ENCODE measurements at regions not wholly inside any gene's neighbourhood (a gene's known extent, or its start where the extent isn't known, plus 50 kb on each side); places are given as distances from the start of the nearest gene placed in this dataset.

GRCh38 chr7:145633513-145633912 lies 483.1 kb upstream of the CNTNAP2 start:
- Histone ChIP-seq H3K4me1 (no peaks in the 10 kb centered on the region), H3K27ac (no peak overlapping the region), H3K4me3 (no peak overlapping the region), H3K27me3 (replicated peaks in 1 of 7) (no peaks in the 10 kb centered on the region), H3K36me3 (no peaks in the 10 kb centered on the region), H3K9me3 (peaks cover 0 to 9% (median 1%) of the 10 kb centered on the region in 8 donors)
- WGBS, 5 donors = 29 to 94% (median 63%) methylated on average over 2 of the region's 2 CpGs
- TF ChIP-seq POLR2AphosphoS5 (IDR thresholded peaks at IDR 0.05) (no peak), POLR2A (IDR thresholded peaks at IDR 0.05) (no peak)
- TF ChIP-seq, protein P1, sequence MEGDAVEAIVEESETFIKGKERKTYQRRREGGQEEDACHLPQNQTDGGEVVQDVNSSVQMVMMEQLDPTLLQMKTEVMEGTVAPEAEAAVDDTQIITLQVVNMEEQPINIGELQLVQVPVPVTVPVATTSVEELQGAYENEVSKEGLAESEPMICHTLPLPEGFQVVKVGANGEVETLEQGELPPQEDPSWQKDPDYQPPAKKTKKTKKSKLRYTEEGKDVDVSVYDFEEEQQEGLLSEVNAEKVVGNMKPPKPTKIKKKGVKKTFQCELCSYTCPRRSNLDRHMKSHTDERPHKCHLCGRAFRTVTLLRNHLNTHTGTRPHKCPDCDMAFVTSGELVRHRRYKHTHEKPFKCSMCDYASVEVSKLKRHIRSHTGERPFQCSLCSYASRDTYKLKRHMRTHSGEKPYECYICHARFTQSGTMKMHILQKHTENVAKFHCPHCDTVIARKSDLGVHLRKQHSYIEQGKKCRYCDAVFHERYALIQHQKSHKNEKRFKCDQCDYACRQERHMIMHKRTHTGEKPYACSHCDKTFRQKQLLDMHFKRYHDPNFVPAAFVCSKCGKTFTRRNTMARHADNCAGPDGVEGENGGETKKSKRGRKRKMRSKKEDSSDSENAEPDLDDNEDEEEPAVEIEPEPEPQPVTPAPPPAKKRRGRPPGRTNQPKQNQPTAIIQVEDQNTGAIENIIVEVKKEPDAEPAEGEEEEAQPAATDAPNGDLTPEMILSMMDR (IDR thresholded peaks at IDR 0.05 in 8 of 11, conservative IDR thresholded peaks at IDR 0.05 in 3 of 11) = no peak
- DNase-seq = no peak
- intact Hi-C loops (cut with DNase I; ENCODE audit: low total_unique reads) = no loop called here

DNA sequence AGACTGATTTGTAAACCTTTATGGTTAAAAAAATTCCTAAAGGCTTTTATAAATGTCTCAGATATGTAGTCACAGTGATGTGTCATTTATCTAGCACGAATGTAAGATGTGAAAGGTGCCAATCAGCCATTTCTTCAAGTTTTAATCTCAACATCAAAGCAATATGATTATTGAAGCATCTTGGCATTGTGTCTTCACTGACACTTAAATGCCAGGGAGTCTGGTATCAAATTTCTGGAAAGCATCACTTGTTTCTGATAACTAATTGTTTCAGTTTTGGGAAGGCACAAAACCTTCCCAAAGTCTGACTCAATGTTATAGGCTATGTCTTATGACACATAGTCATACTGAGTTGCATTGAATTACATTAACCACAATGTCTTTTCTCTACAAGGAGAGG lies 492.0 kb upstream of the CNTNAP2 start:
- Histone ChIP-seq H3K27ac (no peak overlapping the region), H3K9me3 (peaks cover 0 to 3% (median 0%) of the 10 kb centered on the region in 8 donors), H3K4me3 (no peak overlapping the region), H3K36me3 (no peaks in the 10 kb centered on the region), H3K27me3 (replicated peaks in 1 of 7) (no peaks in the 10 kb centered on the region), H3K4me1 (no peaks in the 10 kb centered on the region)
- intact Hi-C loops (cut with DNase I; ENCODE audit: low total_unique reads) = no loop called here
- 55 to 88% (median 80%) methylated on average over 1 of the region's 1 CpG for WGBS, 5 donors
- TF ChIP-seq POLR2A (IDR thresholded peaks at IDR 0.05) (no peak), POLR2AphosphoS5 (IDR thresholded peaks at IDR 0.05) (no peak)
- TF ChIP-seq, protein P1 (IDR thresholded peaks at IDR 0.05 in 8 of 11, conservative IDR thresholded peaks at IDR 0.05 in 3 of 11) = no peak
- no peak for DNase-seq

DNA sequence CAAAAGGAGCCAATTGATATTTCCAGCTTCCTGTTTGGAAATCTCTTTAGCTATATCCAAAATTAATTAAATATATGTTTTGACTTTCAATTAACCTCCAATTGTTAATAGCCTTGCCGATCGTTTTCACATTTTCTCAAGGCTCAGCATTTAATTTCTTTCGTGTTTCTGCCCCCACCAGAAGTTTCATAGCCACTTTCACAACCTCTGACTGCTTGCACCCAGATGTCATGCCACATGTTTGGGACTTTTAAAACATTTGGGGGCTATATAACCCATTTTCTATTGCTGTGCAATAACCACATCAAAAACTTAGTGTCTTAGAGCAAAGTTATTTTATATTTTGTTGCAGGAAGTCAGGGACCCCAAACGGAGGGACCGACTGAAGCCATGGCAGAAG lies 510.6 kb upstream of the CNTNAP2 start:
- intact Hi-C loops (cut with DNase I; ENCODE audit: low total_unique reads) = no loop called here
- DNase-seq = no peak
- no peaks in the 10 kb centered on the region for H3K36me3 ChIP-seq
- no peak for TF ChIP-seq POLR2AphosphoS5 (IDR thresholded peaks at IDR 0.05)
- no peak for TF ChIP-seq POLR2A (IDR thresholded peaks at IDR 0.05)
- TF ChIP-seq, protein P1 (IDR thresholded peaks at IDR 0.05 in 8 of 11, conservative IDR thresholded peaks at IDR 0.05 in 3 of 11) = no peak
- no peaks in the 10 kb centered on the region for H3K27me3 ChIP-seq (replicated peaks in 1 of 7)
- H3K4me3 ChIP-seq = no peak overlapping the region
- peaks cover 2 to 68% (median 38%) of the 10 kb centered on the region in 8 donors for H3K9me3 ChIP-seq
- 71 to 90% (median 86%) methylated on average over 5 of the region's 5 CpGs for WGBS, 5 donors
- H3K4me1 ChIP-seq = no peaks in the 10 kb centered on the region
- H3K27ac ChIP-seq = no peak overlapping the region

- H3K4me3 ChIP-seq = no peak overlapping the region
- no peak for DNase-seq
- intact Hi-C loops (cut with DNase I; ENCODE audit: low total_unique reads) = no loop called here
- no peaks in the 10 kb centered on the region for H3K27me3 ChIP-seq (replicated peaks in 1 of 7)
- no peaks in the 10 kb centered on the region for H3K4me1 ChIP-seq
- 32 to 50% (median 45%) methylated on average over 1 of the region's 1 CpG for WGBS, 5 donors
- H3K36me3 ChIP-seq = no peaks in the 10 kb centered on the region
- H3K9me3 ChIP-seq = peaks cover 0 to 42% (median 15%) of the 10 kb centered on the region in 8 donors
- H3K27ac ChIP-seq = no peak overlapping the region
- no peak for TF ChIP-seq POLR2A (IDR thresholded peaks at IDR 0.05)
- TF ChIP-seq, protein P1 (IDR thresholded peaks at IDR 0.05 in 8 of 11, conservative IDR thresholded peaks at IDR 0.05 in 3 of 11) = no peak
- TF ChIP-seq POLR2AphosphoS5 (IDR thresholded peaks at IDR 0.05) = no peak
These were observed 517.2 kb upstream of the CNTNAP2 start for GRCh38 chr7:145599376-145599775.
